ENCODE measurements at regions not wholly inside any gene's neighbourhood (a gene's known extent, or its start where the extent isn't known, plus 50 kb on each side); places are given as distances from the start of the nearest gene placed in this dataset.

GRCh38 chr7:367351-367901 lies 77.5 kb downstream of the FOXL3 start:
- in situ Hi-C loops (cut with HindIII; ENCODE audit: low sequenced_read_pairs): no loop called here
- H3K4me3 ChIP-seq (ENCODE audit: low read depth, low read length): no peak overlapping the region
- no peak for TF ChIP-seq CTCF (IDR thresholded peaks at IDR 0.05; ENCODE audit: low read depth, low read length)
- no peak for DNase-seq (ENCODE audit: low read depth, low spot score)

DNA sequence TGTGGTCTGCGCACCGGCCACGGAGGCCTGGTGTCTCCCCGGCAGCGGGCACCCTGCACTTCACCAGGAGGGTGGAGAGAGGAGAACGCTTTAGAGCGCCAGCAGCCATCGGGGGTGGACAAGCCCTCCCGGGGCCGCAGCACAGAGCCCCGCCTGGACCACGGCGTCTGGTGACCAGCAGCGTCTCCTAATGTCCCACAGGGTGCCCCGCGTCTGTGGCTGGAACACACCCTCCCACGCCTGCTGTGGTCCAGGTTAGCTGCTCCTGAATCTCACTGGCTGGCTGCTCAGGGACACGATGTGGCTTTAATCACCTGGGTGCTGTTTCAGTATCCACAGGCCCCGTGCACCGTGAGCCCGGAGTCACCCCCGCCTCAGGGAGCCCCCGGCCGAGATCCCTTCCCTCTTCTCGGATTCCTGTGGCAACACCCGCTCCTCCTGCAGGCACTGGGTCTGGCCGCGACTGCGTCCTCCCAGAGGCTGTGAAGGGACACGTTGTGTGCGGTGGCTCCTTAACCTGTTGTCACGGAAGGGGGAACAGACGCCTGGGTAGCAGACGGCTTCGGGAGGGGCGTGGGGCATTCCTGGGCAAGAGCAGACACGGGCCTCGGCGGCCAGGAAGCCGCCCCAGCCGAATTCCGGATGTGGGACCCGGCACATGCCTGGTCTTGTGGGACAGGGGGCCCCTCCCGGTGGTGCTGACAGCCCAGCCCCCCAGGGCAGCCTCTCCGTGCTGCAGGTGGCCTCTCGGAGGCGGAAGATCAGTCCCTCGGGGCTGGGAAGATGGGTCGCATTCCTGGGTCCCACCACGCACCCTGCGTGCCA lies 78.9 kb downstream of the FOXL3 start:
- DNase-seq (ENCODE audit: low read depth, low spot score): no peak
- in situ Hi-C loops (cut with HindIII; ENCODE audit: low sequenced_read_pairs): no loop called here
- no peak overlapping the region for H3K4me3 ChIP-seq (ENCODE audit: low read depth, low read length)
- no peak for TF ChIP-seq CTCF (IDR thresholded peaks at IDR 0.05; ENCODE audit: low read depth, low read length)

DNA sequence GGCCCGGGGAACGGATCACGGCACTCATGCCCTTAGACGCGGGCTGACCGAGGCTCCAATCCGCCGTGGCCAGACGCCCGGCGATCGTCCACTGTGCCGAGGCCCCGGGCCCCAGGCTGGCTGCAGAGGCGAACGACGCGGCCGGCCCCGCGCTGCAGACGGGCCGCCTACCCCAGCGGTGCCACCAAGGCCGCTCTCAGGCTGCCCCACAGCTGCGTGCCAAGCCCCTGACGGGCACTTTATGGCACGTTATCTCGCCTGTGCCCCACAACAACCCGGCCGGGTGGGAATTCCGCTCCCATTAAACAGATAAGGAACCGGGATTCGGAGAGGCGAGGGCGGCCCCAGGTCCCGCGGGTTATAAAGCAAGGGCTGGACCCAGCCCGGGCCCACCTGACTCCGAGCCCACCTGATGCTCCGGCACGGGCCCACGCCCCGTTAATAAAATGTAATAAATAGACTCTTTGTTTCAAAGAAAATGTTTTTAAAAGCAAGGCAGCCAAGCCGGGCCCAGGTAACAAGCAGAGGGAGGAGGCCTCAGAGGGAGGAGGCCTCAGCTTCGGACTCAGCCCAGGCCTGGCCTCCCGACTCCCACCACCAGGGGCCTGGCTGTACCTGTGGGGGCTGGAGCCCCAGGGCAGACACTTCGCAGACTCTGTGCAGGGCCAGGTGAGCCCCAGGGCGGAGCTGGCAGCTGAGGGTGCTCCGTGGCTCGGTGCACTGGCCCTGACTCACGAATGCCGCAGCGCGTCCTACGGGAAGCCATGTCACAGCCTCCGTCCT lies 79.7 kb downstream of the FOXL3 start:
- DNase-seq (ENCODE audit: low read depth, low spot score): no peak
- in situ Hi-C loops (cut with HindIII; ENCODE audit: low sequenced_read_pairs): no loop called here
- TF ChIP-seq CTCF (IDR thresholded peaks at IDR 0.05; ENCODE audit: low read depth, low read length): no peak

DNA sequence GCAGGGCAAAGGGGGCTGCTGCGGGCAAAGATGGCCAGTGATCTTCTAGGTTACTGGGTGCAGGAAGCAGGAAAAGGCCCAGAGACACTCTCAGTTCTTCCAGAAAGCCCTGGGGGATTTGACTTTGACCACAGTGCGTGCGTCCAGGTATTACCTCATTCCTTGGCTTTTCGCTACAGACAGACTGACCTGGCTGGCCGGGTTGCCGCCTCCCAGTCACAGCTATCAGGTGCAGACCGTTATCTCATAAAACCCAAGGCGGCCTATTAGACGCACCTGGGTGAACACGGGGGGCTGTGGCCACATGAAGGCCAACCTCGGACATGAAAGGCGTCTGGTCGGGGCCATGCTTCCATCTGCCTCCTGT lies 80.3 kb downstream of the FOXL3 start:
- no peak overlapping the region for H3K4me3 ChIP-seq (ENCODE audit: low read depth, low read length)
- in situ Hi-C loops (cut with HindIII; ENCODE audit: low sequenced_read_pairs): no loop called here
- DNase-seq (ENCODE audit: low read depth, low spot score): no peak
- TF ChIP-seq CTCF (IDR thresholded peaks at IDR 0.05; ENCODE audit: low read depth, low read length): no peak

More for the DNA sequence above, 79.7 kb downstream of the FOXL3 start:
- H3K4me3 ChIP-seq (ENCODE audit: low read depth, low read length): no peak overlapping the region

DNA sequence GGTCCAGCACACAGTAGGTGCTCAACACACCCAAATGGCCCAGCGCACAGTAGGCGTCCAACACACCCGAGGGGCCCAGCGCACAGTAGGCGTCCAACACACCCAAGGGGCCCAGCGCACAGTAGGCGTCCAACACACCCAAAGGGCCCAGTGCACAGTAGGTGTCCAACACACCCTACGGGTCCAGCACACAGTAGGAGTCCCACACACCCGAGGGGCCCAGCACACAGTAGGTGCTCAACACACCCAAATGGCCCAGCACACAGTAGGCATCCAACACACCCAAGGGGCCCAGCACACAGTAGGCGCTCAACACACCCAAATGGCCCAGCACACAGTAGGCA lies 80.8 kb downstream of the FOXL3 start:
- no peak for DNase-seq (ENCODE audit: low read depth, low spot score)
- TF ChIP-seq CTCF (IDR thresholded peaks at IDR 0.05; ENCODE audit: low read depth, low read length): no peak
- no peak overlapping the region for H3K4me3 ChIP-seq (ENCODE audit: low read depth, low read length)
- in situ Hi-C loops (cut with HindIII; ENCODE audit: low sequenced_read_pairs): no loop called here

GRCh38 chr7:371119-371778 lies 81.3 kb downstream of the FOXL3 start:
- no peak for TF ChIP-seq CTCF (IDR thresholded peaks at IDR 0.05; ENCODE audit: low read depth, low read length)
- no peak overlapping the region for H3K4me3 ChIP-seq (ENCODE audit: low read depth, low read length)
- DNase-seq (ENCODE audit: low read depth, low spot score): no peak
- in situ Hi-C loops (cut with HindIII; ENCODE audit: low sequenced_read_pairs): no loop called here

All from astrocyte of the spinal cord (primary cell).